OCI-LY7 (cell line): ENCODE measurements at regions not wholly inside any gene's neighbourhood (a gene's known extent, or its start where the extent isn't known, plus 50 kb on each side); places are given as distances from the start of the nearest gene placed in this dataset.

Experiments
- BruUV-seq: library from RNA; stranded (reverse); fragments of 400-500 nt; replicated peaks from 2 replicates; lab custom pipeline; 2021; lab: Mats Ljungman, UMichigan
- CTCF ChIA-PET: fragments of 300-600 bp; sonication (Branson Sonifier 250); formaldehyde crosslinking; loops from one replicate; lab custom pipeline; 2022; ENCODE audit warnings: antibody characterized with exemption; ENCODE audit not compliant: unreplicated experiment; lab: Charles Lee
- POLR2A ChIA-PET: fragments of 300-600 bp; sonication (Branson Sonifier 250); formaldehyde crosslinking; loops from one replicate; lab custom pipeline; 2022; ENCODE audit warnings: antibody characterized with exemption; lab: Charles Lee
- DNase-seq: peaks from one replicate; pipeline ENCODE4 v3.0.0-alpha.2; 2015; ENCODE audit warnings: low spot score
- H2AFZ ChIP-seq: fragments of 200-600 bp; sonication (generic), shearing (Covaris generic); 2 replicates; pipeline ENCODE4 v1.6.1; 2014; ENCODE audit warnings: mild to moderate bottlenecking, antibody characterized with exemption, low read length, moderate library complexity
- H3K27ac ChIP-seq: fragments of 200-600 bp; sonication (generic); 2 replicates; pipeline ENCODE4 v1.5.1; 2014; ENCODE audit warnings: mixed run types, low read depth, mild to moderate bottlenecking, moderate library complexity, low read length, inconsistent platforms; ENCODE audit not compliant: poor library complexity, severe bottlenecking
- H3K36me3 ChIP-seq: fragments of 200-600 bp; sonication (generic); 2 replicates; pipeline ENCODE4 v1.6.1; 2014; ENCODE audit warnings: mild to moderate bottlenecking, antibody characterized with exemption, low read length, moderate library complexity, mixed read lengths; ENCODE audit not compliant: insufficient read depth
- H3K4me1 ChIP-seq: fragments of 200-600 bp; sonication (generic); 2 replicates; pipeline ENCODE4 v1.5.1; 2014; ENCODE audit warnings: mild to moderate bottlenecking, low read length; ENCODE audit not compliant: insufficient read depth, poor library complexity, severe bottlenecking
- H3K4me2 ChIP-seq: fragments of 200-600 bp; sonication (generic); 2 replicates; pipeline ENCODE4 v1.6.1; 2014; ENCODE audit warnings: mild to moderate bottlenecking, low read length
- H3K4me3 ChIP-seq: fragments of 200-600 bp; sonication (generic); 2 replicates; pipeline ENCODE4 v1.5.1; 2014; ENCODE audit warnings: mild to moderate bottlenecking, low read depth, low read length; ENCODE audit not compliant: poor library complexity, severe bottlenecking
- H3K79me2 ChIP-seq: fragments of 200-600 bp; sonication (generic); 2 replicates; pipeline ENCODE4 v1.6.1; 2016; ENCODE audit warnings: low read depth, mild to moderate bottlenecking, low read length, moderate library complexity, mixed read lengths; ENCODE audit not compliant: insufficient read depth
- H3K9me2 ChIP-seq: fragments of 200-600 bp; sonication (generic); 2 replicates; pipeline ENCODE4 v1.6.1; 2016; ENCODE audit warnings: mild to moderate bottlenecking, low read length, mixed read lengths; ENCODE audit not compliant: insufficient read depth
- H3K9me3 ChIP-seq: fragments of 200-600 bp; sonication (generic); 2 replicates; pipeline ENCODE4 v1.6.1; 2014; ENCODE audit warnings: mild to moderate bottlenecking, mixed run types, low read length, mixed read lengths
- H4K20me1 ChIP-seq: fragments of 200-600 bp; sonication (generic); 2 replicates; pipeline ENCODE4 v1.6.1; 2014; ENCODE audit warnings: mild to moderate bottlenecking, antibody characterized with exemption, low read length, moderate library complexity, mixed read lengths; ENCODE audit not compliant: insufficient read depth
- CTCF ChIP-seq: fragments of 200-600 bp; sonication (generic); conservative IDR thresholded peaks from 2 replicates; pipeline ENCODE4 v1.5.1; 2014; ENCODE audit warnings: mild to moderate bottlenecking, antibody characterized with exemption, low read length, moderate library complexity, mixed read lengths
- EZH2phosphoT487 ChIP-seq: fragments of 200-600 bp; sonication (generic); IDR thresholded peaks from 2 replicates; pipeline ENCODE4 v1.6.1; 2018; ENCODE audit warnings: low read depth, borderline replicate concordance, mild to moderate bottlenecking, mixed run types, antibody characterized with exemption, low read length, moderate library complexity, mixed read lengths
- intact Hi-C: fragments of 100-400 bp; cut with micrococcal nuclease; formaldehyde crosslinking; loops from one replicate; pipeline ENCODE4 v1.10.0; 2022; ENCODE audit not compliant: unreplicated experiment

- no peaks in the 10 kb centered on the region for H3K9me2 ChIP-seq
- no peak overlapping the region for H3K4me2 ChIP-seq
- intact Hi-C loops: no loop called here
- DNase-seq: no peak
- H4K20me1 ChIP-seq: no peaks in the 10 kb centered on the region
- H2AFZ ChIP-seq: no peak overlapping the region
- no peaks in the 10 kb centered on the region for H3K36me3 ChIP-seq
- TF ChIP-seq EZH2phosphoT487 (no peak), CTCF (no peak)
- POLR2A ChIA-PET: no interaction called here
- H3K4me1 ChIP-seq: no peaks in the 10 kb centered on the region
- H3K9me3 ChIP-seq: no peaks in the 10 kb centered on the region
- H3K27ac ChIP-seq: no peak overlapping the region
- BruUV-seq: no TSS peak
- CTCF ChIA-PET: no interaction called here
- no peak overlapping the region for H3K4me3 ChIP-seq
- no peaks in the 10 kb centered on the region for H3K79me2 ChIP-seq
Measured at GRCh38 chr17:33444731-33445130, 151.6 kb upstream of the ASIC2 start.

GRCh38 chr17:33447090-33447489, 154.0 kb upstream of the ASIC2 start:
- no peak overlapping the region for H3K4me2 ChIP-seq
- TF ChIP-seq CTCF (no peak), EZH2phosphoT487 (no peak)
- no peaks in the 10 kb centered on the region for H3K79me2 ChIP-seq
- ChIA-PET POLR2A (interaction anchor here (0.7 kb wide), 2 partner anchors 186 to 570 kb away, joined by 3 to 6 read pairs; partner anchors contain the start of gene MYO1D), CTCF (no interaction called here)
- no peaks in the 10 kb centered on the region for H3K9me3 ChIP-seq
- no peaks in the 10 kb centered on the region for H3K4me1 ChIP-seq
- no peaks in the 10 kb centered on the region for H4K20me1 ChIP-seq
- intact Hi-C loops: no loop called here
- BruUV-seq: no TSS peak
- H3K4me3 ChIP-seq: no peak overlapping the region
- H3K36me3 ChIP-seq: no peaks in the 10 kb centered on the region
- no peak overlapping the region for H2AFZ ChIP-seq
- no peak overlapping the region for H3K27ac ChIP-seq
- no peaks in the 10 kb centered on the region for H3K9me2 ChIP-seq
- no peak for DNase-seq

GRCh38 chr17:33451221-33451620, 158.1 kb upstream of the ASIC2 start:
- no peaks in the 10 kb centered on the region for H3K79me2 ChIP-seq
- intact Hi-C loops: no loop called here
- ChIA-PET CTCF (no interaction called here), POLR2A (no interaction called here)
- no peak overlapping the region for H3K4me3 ChIP-seq
- H3K4me1 ChIP-seq: no peaks in the 10 kb centered on the region
- no peak overlapping the region for H3K4me2 ChIP-seq
- no peaks in the 10 kb centered on the region for H3K9me2 ChIP-seq
- H3K9me3 ChIP-seq: no peaks in the 10 kb centered on the region
- H2AFZ ChIP-seq: no peak overlapping the region
- no peak overlapping the region for H3K27ac ChIP-seq
- TF ChIP-seq EZH2phosphoT487: no peak
- no peak for TF ChIP-seq CTCF
- no peaks in the 10 kb centered on the region for H4K20me1 ChIP-seq
- no peaks in the 10 kb centered on the region for H3K36me3 ChIP-seq
- no peak for DNase-seq
- BruUV-seq: no TSS peak
